Neural cell (in vitro differentiated cells): ENCODE measurements at regions not wholly inside any gene's neighbourhood (a gene's known extent, or its start where the extent isn't known, plus 50 kb on each side); places are given as distances from the start of the nearest gene placed in this dataset.

Experiments used
- H2AFZ ChIP-seq: fragments of 200-600, 300-800 bp; sonication (generic), shearing (Covaris generic); 2 replicates; pipeline ENCODE4 v1.6.0; 2014; ENCODE audit warnings: low read depth, mild to moderate bottlenecking, antibody characterized with exemption, low read length, moderate library complexity
- H3F3A ChIP-seq: fragments of 200-600 bp; shearing (Covaris generic); 2 replicates; pipeline ENCODE4 v1.6.1; 2016; ENCODE audit warnings: mild to moderate bottlenecking, moderate library complexity, mixed read lengths, antibody characterized with exemption, low read length; ENCODE audit not compliant: insufficient read depth, poor library complexity, severe bottlenecking
- H3K27ac ChIP-seq: fragments of 200-600, 300-800 bp; sonication (generic), shearing (Covaris generic); 2 replicates; pipeline ENCODE4 v1.5.1; 2014; ENCODE audit warnings: mild to moderate bottlenecking, low read length, moderate library complexity
- H3K27me3 ChIP-seq: fragments of 300-800, 200-600 bp; sonication (generic), shearing (Covaris generic); 2 replicates; pipeline ENCODE4 v1.6.0; 2014; ENCODE audit warnings: mild to moderate bottlenecking, low read depth, low read length, moderate library complexity; ENCODE audit not compliant: insufficient read depth
- H3K36me3 ChIP-seq: fragments of 300-800, 200-600 bp; sonication (generic), shearing (Covaris generic); 2 replicates; pipeline ENCODE4 v1.5.1; 2014; ENCODE audit warnings: mild to moderate bottlenecking, antibody characterized with exemption, low read length, moderate library complexity; ENCODE audit not compliant: insufficient read depth
- H3K4me2 ChIP-seq: fragments of 300-800, 200-600 bp; sonication (generic), shearing (Covaris generic); 2 replicates; pipeline ENCODE4 v1.6.0; 2014; ENCODE audit warnings: mild to moderate bottlenecking, low read length
- H3K4me3 ChIP-seq: fragments of 300-800, 200-600 bp; sonication (generic), shearing (Covaris generic); 2 replicates; pipeline ENCODE4 v1.5.1; 2014; ENCODE audit warnings: mild to moderate bottlenecking, low read length, moderate library complexity
- H3K79me2 ChIP-seq: fragments of 200-600 bp; shearing (Covaris generic); replicated peaks from 2 replicates; pipeline ENCODE4 v1.6.0; 2014; ENCODE audit warnings: mild to moderate bottlenecking, low read length, moderate library complexity; ENCODE audit not compliant: insufficient read depth
- H3K9ac ChIP-seq: fragments of 300-800, 200-600 bp; sonication (generic), shearing (Covaris generic); 2 replicates; pipeline ENCODE4 v1.6.1; 2016; ENCODE audit warnings: mild to moderate bottlenecking, low read length, mixed read lengths
- H3K9me2 ChIP-seq: fragments of 200-600 bp; shearing (Covaris generic); 2 replicates; pipeline ENCODE4 v1.6.1; 2016; ENCODE audit warnings: mild to moderate bottlenecking, low read length, mixed read lengths; ENCODE audit not compliant: insufficient read depth
- H3K9me3 ChIP-seq: fragments of 200-600, 300-800 bp; sonication (generic), shearing (Covaris generic); 2 replicates; pipeline ENCODE4 v1.6.1; 2016; ENCODE audit warnings: mild to moderate bottlenecking, mixed run types, low read length, moderate library complexity, mixed read lengths
- H4K20me1 ChIP-seq: fragments of 200-600 bp; shearing (Covaris generic); 2 replicates; pipeline ENCODE4 v1.6.1; 2016; ENCODE audit warnings: mild to moderate bottlenecking, mixed run types; ENCODE audit not compliant: insufficient read depth
- CTCF ChIP-seq: fragments of 450-650 bp; IDR thresholded peaks from 2 replicates; pipeline ENCODE4 v1.5.1; 2014; ENCODE audit warnings: antibody characterized with exemption, mild to moderate bottlenecking, moderate library complexity; ENCODE audit not compliant: poor library complexity, severe bottlenecking
- EP300 ChIP-seq: fragments of 450-650 bp; conservative IDR thresholded peaks from 2 replicates; pipeline ENCODE4 v1.6.1; 2014; ENCODE audit warnings: antibody characterized with exemption, mild to moderate bottlenecking, moderate library complexity; ENCODE audit not compliant: poor library complexity, severe bottlenecking
- EZH2 ChIP-seq: fragments of 200-600, 300-800 bp; shearing (Covaris generic), sonication (generic); IDR thresholded peaks from 2 replicates; pipeline ENCODE4 v1.6.1; 2014; ENCODE audit warnings: antibody characterized with exemption, low read length, borderline replicate concordance, mild to moderate bottlenecking; ENCODE audit not compliant: insufficient read depth, poor library complexity, severe bottlenecking
- MXI1 ChIP-seq: fragments of 450-650 bp; conservative IDR thresholded peaks from 2 replicates; pipeline ENCODE4 v1.6.1; 2014; ENCODE audit warnings: antibody characterized with exemption, mild to moderate bottlenecking; ENCODE audit not compliant: poor library complexity, severe bottlenecking
- POLR2AphosphoS5 ChIP-seq: IDR thresholded peaks from 2 replicates; pipeline ENCODE4 v1.6.1; 2012
- RAD21 ChIP-seq: fragments of 450-650 bp; conservative IDR thresholded peaks from 2 replicates; pipeline ENCODE4 v1.6.1; 2014; ENCODE audit warnings: antibody characterized with exemption, mild to moderate bottlenecking, moderate library complexity
- REST ChIP-seq: IDR thresholded peaks from 2 replicates; pipeline ENCODE4 v1.6.1; 2012; ENCODE audit warnings: borderline replicate concordance
- SMC3 ChIP-seq: fragments of 450-650 bp; conservative IDR thresholded peaks from 2 replicates; pipeline ENCODE4 v1.6.1; 2014; ENCODE audit warnings: antibody characterized with exemption, mild to moderate bottlenecking, moderate library complexity; ENCODE audit not compliant: poor library complexity
- TAF1 ChIP-seq: IDR thresholded peaks from 2 replicates; pipeline ENCODE4 v1.6.1; 2012; ENCODE audit warnings: low read depth

GRCh38 chr2:53544871-53545558 is 222.6 kb upstream of the CHAC2 start:
- TF ChIP-seq EP300 (no peak), SMC3 (no peak), REST (no peak), RAD21 (no peak), TAF1 (no peak), POLR2AphosphoS5 (no peak), EZH2 (no peak), CTCF (no peak), MXI1 (no peak)
- no peak overlapping the region for H2AFZ ChIP-seq

GRCh38 chr2:53543083-53543482 is 224.5 kb upstream of the CHAC2 start:
- Histone ChIP-seq H3K27ac (no peak overlapping the region), H3K27me3 (no peaks in the 10 kb centered on the region), H3K9ac (no peak overlapping the region), H3K9me2 (no peaks in the 10 kb centered on the region), H3K9me3 (no peaks in the 10 kb centered on the region), H3K36me3 (no peaks in the 10 kb centered on the region), H2AFZ (no peak overlapping the region), H4K20me1 (no peaks in the 10 kb centered on the region), H3K79me2 (no peaks in the 10 kb centered on the region), H3K4me2 (no peak overlapping the region), H3K4me3 (no peak overlapping the region), H3F3A (no peaks in the 10 kb centered on the region)
- TF ChIP-seq REST (no peak), CTCF (no peak)

More at GRCh38 chr2:53544871-53545558, 222.6 kb upstream of the CHAC2 start:
- no peak overlapping the region for H3K9ac ChIP-seq
- H3K9me2 ChIP-seq: no peaks in the 10 kb centered on the region
- no peaks in the 10 kb centered on the region for H3K36me3 ChIP-seq
- H3K9me3 ChIP-seq: no peaks in the 10 kb centered on the region
- H3K79me2 ChIP-seq: no peaks in the 10 kb centered on the region
- no peaks in the 10 kb centered on the region for H3F3A ChIP-seq
- H3K27me3 ChIP-seq: no peaks in the 10 kb centered on the region
- no peak overlapping the region for H3K4me2 ChIP-seq
- H3K4me3 ChIP-seq: no peak overlapping the region
- H3K27ac ChIP-seq: no peak overlapping the region
- H4K20me1 ChIP-seq: no peaks in the 10 kb centered on the region
